ENCODE measurements at regions not wholly inside any gene's neighbourhood (a gene's known extent, or its start where the extent isn't known, plus 50 kb on each side); places are given as distances from the start of the nearest gene placed in this dataset.

- TF ChIP-seq, protein P1, sequence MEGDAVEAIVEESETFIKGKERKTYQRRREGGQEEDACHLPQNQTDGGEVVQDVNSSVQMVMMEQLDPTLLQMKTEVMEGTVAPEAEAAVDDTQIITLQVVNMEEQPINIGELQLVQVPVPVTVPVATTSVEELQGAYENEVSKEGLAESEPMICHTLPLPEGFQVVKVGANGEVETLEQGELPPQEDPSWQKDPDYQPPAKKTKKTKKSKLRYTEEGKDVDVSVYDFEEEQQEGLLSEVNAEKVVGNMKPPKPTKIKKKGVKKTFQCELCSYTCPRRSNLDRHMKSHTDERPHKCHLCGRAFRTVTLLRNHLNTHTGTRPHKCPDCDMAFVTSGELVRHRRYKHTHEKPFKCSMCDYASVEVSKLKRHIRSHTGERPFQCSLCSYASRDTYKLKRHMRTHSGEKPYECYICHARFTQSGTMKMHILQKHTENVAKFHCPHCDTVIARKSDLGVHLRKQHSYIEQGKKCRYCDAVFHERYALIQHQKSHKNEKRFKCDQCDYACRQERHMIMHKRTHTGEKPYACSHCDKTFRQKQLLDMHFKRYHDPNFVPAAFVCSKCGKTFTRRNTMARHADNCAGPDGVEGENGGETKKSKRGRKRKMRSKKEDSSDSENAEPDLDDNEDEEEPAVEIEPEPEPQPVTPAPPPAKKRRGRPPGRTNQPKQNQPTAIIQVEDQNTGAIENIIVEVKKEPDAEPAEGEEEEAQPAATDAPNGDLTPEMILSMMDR (IDR thresholded peaks at IDR 0.05; ENCODE audit: control extremely low read depth, extremely low read depth, low read depth, missing control alignments), result no peak
- ChIA-PET CTCF (interaction anchor here (1.2 to 2.7 kb wide), 7 partner anchors 9 to 119 kb away, joined by 3 to 11 read pairs (median 4); no protein-coding TSS in a partner anchor), POLR2A (no interaction called here)
- DNase-seq (ENCODE audit: extremely low spot score), result no peak
Measured at GRCh38 chr7:131016230-131016629, 282.2 kb upstream of the KLF14 start.

DNA sequence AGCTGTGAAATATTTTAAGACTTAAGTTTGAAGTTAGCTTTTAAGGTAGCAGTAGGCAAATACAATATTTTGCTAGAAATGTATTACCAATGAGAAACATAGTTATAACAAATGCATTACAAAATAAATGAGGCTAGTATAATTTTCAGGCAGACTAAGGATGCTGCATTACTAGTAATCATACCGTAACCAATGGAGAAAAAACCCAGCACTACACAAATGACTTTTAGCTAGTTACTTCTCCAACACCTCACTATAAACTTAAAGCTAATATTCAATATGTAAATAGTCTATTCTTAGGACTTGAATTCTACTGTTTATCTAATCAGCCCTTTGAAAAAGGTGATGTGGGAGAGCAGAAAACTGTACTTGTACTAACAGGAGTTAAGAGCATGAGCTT, 285.3 kb upstream of the KLF14 start:
- no peak for DNase-seq (ENCODE audit: extremely low spot score)
- CTCF ChIA-PET, result interaction anchor here (0.7 to 2.6 kb wide), 13 partner anchors 8 to 123 kb away, joined by 3 to 11 read pairs (median 3); no protein-coding TSS in a partner anchor
- POLR2A ChIA-PET, result no interaction called here
- TF ChIP-seq, protein P1 (IDR thresholded peaks at IDR 0.05; ENCODE audit: control extremely low read depth, extremely low read depth, low read depth, missing control alignments), result no peak

- ChIA-PET POLR2A (no interaction called here), CTCF (interaction anchor here (1.3 to 2.6 kb wide), 9 partner anchors 8 to 124 kb away, joined by 3 to 11 read pairs (median 5); no protein-coding TSS in a partner anchor)
- TF ChIP-seq, protein P1 (IDR thresholded peaks at IDR 0.05; ENCODE audit: control extremely low read depth, extremely low read depth, low read depth, missing control alignments), result no peak
- DNase-seq (ENCODE audit: extremely low spot score), result no peak
Measured at GRCh38 chr7:131020759-131021261, 286.8 kb upstream of the KLF14 start.

DNA sequence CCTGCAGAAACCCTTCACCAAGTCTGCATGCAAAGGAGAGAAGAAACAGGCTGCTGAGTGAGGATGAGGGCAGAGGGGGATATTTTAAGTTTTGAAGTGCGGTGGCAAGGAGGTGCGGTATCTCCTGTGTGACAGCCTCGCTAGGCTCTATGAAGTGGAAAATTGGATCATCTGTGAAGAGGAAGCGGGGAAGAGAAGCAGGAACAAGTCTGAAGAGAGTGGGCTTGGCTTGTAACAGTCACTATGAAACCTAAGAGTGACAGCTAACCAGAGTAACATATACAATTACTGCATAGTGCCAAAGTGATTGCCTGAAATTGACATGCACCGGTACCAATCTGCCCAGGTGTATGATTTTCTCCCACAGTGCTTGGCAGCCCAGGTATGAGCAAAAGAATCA, 287.5 kb upstream of the KLF14 start:
- POLR2A ChIA-PET, result no interaction called here
- DNase-seq (ENCODE audit: extremely low spot score), result peak; percentile 30
- TF ChIP-seq, protein P1 (IDR thresholded peaks at IDR 0.05; ENCODE audit: control extremely low read depth, extremely low read depth, low read depth, missing control alignments), result no peak
- CTCF ChIA-PET, result interaction anchor here (1.2 to 1.6 kb wide), 5 partner anchors 9 to 124 kb away, joined by 3 to 10 read pairs (median 5); no protein-coding TSS in a partner anchor

GRCh38 chr7:131021902-131022301, 287.9 kb upstream of the KLF14 start:
- no peak for DNase-seq (ENCODE audit: extremely low spot score)
- CTCF ChIA-PET, result interaction anchor here (1.2 to 1.6 kb wide), 4 partner anchors 9 to 125 kb away, joined by 4 to 10 read pairs (median 5); no protein-coding TSS in a partner anchor
- TF ChIP-seq, protein P1 (IDR thresholded peaks at IDR 0.05; ENCODE audit: control extremely low read depth, extremely low read depth, low read depth, missing control alignments), result no peak
- POLR2A ChIA-PET, result no interaction called here

DNA sequence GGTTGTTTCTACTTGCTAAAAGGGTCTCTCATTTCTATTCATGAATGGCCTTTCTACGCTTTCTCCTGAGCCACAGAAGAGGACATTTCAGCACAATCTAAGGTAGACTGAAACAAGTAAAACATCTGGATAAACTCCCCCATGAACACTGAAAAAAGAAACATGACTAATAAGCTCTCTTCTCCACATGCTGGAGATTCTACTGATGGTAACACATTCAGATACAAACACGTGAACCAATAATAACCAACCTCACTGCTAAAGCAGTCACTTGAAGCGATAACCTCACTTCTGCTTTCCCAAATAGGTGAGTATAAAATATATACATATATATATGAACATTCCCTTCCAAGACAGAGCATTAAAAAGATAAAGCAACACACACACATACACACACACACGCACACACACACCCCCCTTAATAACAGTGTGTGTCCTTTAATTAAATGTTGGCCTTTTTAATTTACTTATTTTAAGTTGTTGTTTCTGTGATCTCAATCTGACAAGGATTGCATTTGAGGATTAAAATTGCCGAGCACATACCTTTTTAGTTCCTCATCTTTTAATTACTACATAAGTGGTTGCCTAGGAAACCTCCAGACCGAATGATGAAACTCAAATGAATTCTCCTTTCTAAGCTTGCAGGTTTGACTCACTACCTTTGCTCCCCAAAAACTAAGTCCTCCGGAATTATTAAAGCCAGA, 292.4 kb upstream of the KLF14 start:
- CTCF ChIA-PET, result interaction anchor here (1.0 to 5.9 kb wide), 5 partner anchors 10 to 129 kb away, joined by 3 to 38 read pairs (median 6); no protein-coding TSS in a partner anchor
- DNase-seq (ENCODE audit: extremely low spot score), result peak; percentile 39
- TF ChIP-seq, protein P1 (IDR thresholded peaks at IDR 0.05; ENCODE audit: control extremely low read depth, extremely low read depth, low read depth, missing control alignments), result no peak
- POLR2A ChIA-PET, result no interaction called here
